ENCODE measurements at regions not wholly inside any gene's neighbourhood (a gene's known extent, or its start where the extent isn't known, plus 50 kb on each side); places are given as distances from the start of the nearest gene placed in this dataset.

DNA sequence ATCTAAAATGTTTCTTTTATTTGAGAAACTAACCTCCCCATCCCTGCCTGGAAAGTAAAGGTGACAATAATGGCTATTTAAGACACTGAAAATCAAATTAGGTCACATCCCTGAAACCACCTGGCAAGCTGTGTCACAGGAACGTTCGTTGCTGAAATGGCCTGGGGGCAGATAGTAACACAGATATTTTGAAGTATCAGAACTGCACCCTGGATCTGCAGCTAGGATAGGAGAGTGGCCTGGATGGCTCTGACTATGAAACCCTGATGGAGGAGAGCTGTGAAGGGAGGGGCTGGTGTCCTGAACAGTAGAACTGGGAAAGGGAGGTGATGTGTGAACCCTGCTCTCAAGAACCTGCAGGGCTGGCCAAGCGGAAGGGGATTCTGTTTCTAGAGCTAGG is 648.3 kb upstream of the CFAP20DC start:
- 72% methylated on average over 3 of the region's 3 CpGs for WGBS

GRCh38 chr3:59696783-59697182 is 647.0 kb upstream of the CFAP20DC start:
- H3K4me3 ChIP-seq (ENCODE audit: low read depth, low read length), result no peak overlapping the region

More for the DNA sequence above, 648.3 kb upstream of the CFAP20DC start:
- no peaks in the 10 kb centered on the region for H3K4me1 ChIP-seq (ENCODE audit: insufficient read depth)
- DNase-seq (ENCODE audit: extremely low spot score), result no peak
- H3K4me3 ChIP-seq (ENCODE audit: low read depth, low read length), result no peak overlapping the region
- no peaks in the 10 kb centered on the region for H3K36me3 ChIP-seq (ENCODE audit: insufficient read depth)
- no peak overlapping the region for H3K27ac ChIP-seq (ENCODE audit: low read depth)

GRCh38 chr3:59695860-59696259 is 646.0 kb upstream of the CFAP20DC start:
- Histone ChIP-seq H3K4me3 (ENCODE audit: low read depth, low read length) (no peak overlapping the region), H3K36me3 (ENCODE audit: insufficient read depth) (no peaks in the 10 kb centered on the region), H3K4me1 (ENCODE audit: insufficient read depth) (no peaks in the 10 kb centered on the region), H3K27ac (ENCODE audit: low read depth) (no peak overlapping the region)
- 71% methylated on average over 4 of the region's 4 CpGs for WGBS
- no peak for DNase-seq (ENCODE audit: extremely low spot score)

More at GRCh38 chr3:59696783-59697182, 647.0 kb upstream of the CFAP20DC start:
- no peak for DNase-seq (ENCODE audit: extremely low spot score)
- H3K36me3 ChIP-seq (ENCODE audit: insufficient read depth), result no peaks in the 10 kb centered on the region
- H3K27ac ChIP-seq (ENCODE audit: low read depth), result no peak overlapping the region
- no peaks in the 10 kb centered on the region for H3K4me1 ChIP-seq (ENCODE audit: insufficient read depth)

GRCh38 chr3:59692117-59692516 is 642.3 kb upstream of the CFAP20DC start:
- WGBS, result 58% methylated on average over 3 of the region's 3 CpGs
- no peak for DNase-seq (ENCODE audit: extremely low spot score)
- H3K36me3 ChIP-seq (ENCODE audit: insufficient read depth), result no peaks in the 10 kb centered on the region
- H3K4me3 ChIP-seq (ENCODE audit: low read depth, low read length), result no peak overlapping the region
- no peaks in the 10 kb centered on the region for H3K4me1 ChIP-seq (ENCODE audit: insufficient read depth)
- no peak overlapping the region for H3K27ac ChIP-seq (ENCODE audit: low read depth)

DNA sequence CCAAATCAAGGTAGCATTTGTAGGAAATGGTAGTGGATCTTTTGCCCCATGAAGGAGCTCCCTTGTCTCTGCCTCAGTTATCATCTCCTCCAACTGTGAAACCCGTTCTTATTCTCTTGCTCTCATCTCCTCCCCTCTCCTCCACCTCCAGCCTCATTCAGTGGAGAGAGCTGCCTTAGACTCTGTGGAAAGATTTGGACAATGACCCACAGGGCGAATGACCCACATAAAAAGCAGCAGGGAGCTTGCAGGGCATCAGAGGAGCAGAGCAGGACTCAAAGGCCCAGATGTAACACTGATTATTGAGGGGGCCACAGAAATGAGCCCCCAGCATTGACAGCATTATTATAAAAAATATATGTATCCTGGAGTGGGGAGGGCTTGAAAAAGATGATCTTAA is 641.1 kb upstream of the CFAP20DC start:
- no peaks in the 10 kb centered on the region for H3K4me1 ChIP-seq (ENCODE audit: insufficient read depth)
- DNase-seq (ENCODE audit: extremely low spot score), result no peak
- H3K36me3 ChIP-seq (ENCODE audit: insufficient read depth), result no peaks in the 10 kb centered on the region
- no peak overlapping the region for H3K4me3 ChIP-seq (ENCODE audit: low read depth, low read length)
- whole genome bisulfite sequencing, result 84% methylated on average over 2 of the region's 2 CpGs
- H3K27ac ChIP-seq (ENCODE audit: low read depth), result no peak overlapping the region

GRCh38 chr3:59688636-59689035 is 638.8 kb upstream of the CFAP20DC start:
- Histone ChIP-seq H3K4me3 (ENCODE audit: low read depth, low read length) (no peak overlapping the region), H3K27ac (ENCODE audit: low read depth) (no peak overlapping the region), H3K4me1 (ENCODE audit: insufficient read depth) (no peaks in the 10 kb centered on the region), H3K36me3 (ENCODE audit: insufficient read depth) (no peaks in the 10 kb centered on the region)
- no peak for DNase-seq (ENCODE audit: extremely low spot score)
- 51% methylated on average over 2 of the region's 2 CpGs for WGBS

GRCh38 chr3:59685432-59685831 is 635.6 kb upstream of the CFAP20DC start:
- Histone ChIP-seq H3K4me3 (ENCODE audit: low read depth, low read length) (no peak overlapping the region), H3K36me3 (ENCODE audit: insufficient read depth) (no peaks in the 10 kb centered on the region), H3K27ac (ENCODE audit: low read depth) (no peak overlapping the region), H3K4me1 (ENCODE audit: insufficient read depth) (no peaks in the 10 kb centered on the region)
- 95% methylated on average over 3 of the region's 3 CpGs for WGBS
- no peak for DNase-seq (ENCODE audit: extremely low spot score)

DNA sequence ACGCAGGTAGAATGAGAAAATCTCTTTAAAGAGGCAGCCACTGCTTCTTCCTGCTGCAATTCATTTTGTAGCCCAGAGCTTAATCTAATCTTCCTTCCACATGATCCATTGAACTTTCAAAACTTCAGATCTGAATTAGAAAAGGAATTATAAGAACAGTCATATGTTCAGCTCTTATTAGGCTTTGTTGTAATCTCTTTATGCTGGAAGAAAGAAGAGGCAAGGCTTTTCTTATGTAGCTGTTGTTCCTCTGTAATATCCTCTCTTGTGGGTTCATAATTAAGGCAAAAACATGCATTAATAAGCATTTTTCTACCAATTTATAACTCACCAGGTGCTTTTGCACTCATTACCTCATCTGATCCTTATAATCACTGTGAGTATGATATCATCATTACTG is 634.9 kb upstream of the CFAP20DC start:
- H3K36me3 ChIP-seq (ENCODE audit: insufficient read depth), result no peaks in the 10 kb centered on the region
- WGBS, result 81% methylated on average over 1 of the region's 1 CpG
- no peaks in the 10 kb centered on the region for H3K4me1 ChIP-seq (ENCODE audit: insufficient read depth)
- DNase-seq (ENCODE audit: extremely low spot score), result no peak
- H3K27ac ChIP-seq (ENCODE audit: low read depth), result no peak overlapping the region
- H3K4me3 ChIP-seq (ENCODE audit: low read depth, low read length), result no peak overlapping the region

GRCh38 chr3:59680919-59681318 is 631.1 kb upstream of the CFAP20DC start:
- no peak for DNase-seq (ENCODE audit: extremely low spot score)
- no peaks in the 10 kb centered on the region for H3K36me3 ChIP-seq (ENCODE audit: insufficient read depth)
- no peak overlapping the region for H3K27ac ChIP-seq (ENCODE audit: low read depth)
- H3K4me1 ChIP-seq (ENCODE audit: insufficient read depth), result no peaks in the 10 kb centered on the region
- WGBS, result 94% methylated on average over 6 of the region's 6 CpGs
- no peak overlapping the region for H3K4me3 ChIP-seq (ENCODE audit: low read depth, low read length)

DNA sequence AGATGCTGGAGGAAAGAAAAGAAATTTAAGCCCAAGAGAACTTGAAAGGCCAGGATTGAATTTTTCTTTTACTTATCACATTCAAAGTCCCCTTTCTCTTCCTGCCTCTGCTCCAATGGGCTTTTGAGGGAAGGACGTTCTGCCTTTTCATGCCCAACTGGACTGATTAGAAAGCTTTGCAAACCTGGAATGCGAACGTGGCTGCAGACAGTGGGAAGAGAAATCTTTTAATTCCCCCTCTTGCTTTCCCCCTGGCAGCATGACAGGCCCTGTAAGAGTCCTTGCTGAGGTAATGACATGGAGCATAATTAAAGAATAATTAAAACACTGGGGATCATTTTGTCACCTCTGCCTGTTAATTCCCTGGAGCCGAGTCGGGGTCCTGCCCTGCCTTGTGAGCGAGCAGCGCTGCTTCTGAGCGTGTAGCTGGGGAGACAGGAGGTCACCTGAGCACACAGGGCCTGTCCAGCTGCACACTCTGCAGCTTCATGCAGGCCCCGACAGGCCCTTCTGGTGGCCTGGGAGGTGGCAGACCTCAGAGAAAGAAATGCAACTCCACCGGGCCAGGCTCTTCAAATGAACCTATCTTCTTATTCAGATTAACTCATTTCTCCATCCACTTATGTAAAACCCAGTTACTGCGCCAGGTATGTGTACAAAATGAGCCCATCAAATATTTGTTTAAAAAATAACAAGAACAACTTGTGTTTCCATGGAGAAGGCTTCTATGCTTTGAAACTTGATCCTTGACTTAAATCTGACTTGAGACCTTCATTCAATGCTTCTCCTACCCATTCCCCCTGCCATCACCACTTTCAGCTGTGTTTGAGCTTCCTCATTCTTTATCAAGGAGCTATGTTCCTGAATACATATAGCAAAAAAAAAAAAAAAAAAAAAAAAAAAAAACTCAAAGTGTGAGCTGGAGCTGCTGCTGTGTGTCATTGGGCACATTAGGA is 628.2 kb upstream of the CFAP20DC start:
- 74% methylated on average over 11 of the region's 11 CpGs for WGBS
- Histone ChIP-seq H3K4me3 (ENCODE audit: low read depth, low read length) (no peak overlapping the region), H3K27ac (ENCODE audit: low read depth) (peak overlapping the region; percentile 39), H3K36me3 (ENCODE audit: insufficient read depth) (no peaks in the 10 kb centered on the region), H3K4me1 (ENCODE audit: insufficient read depth) (no peaks in the 10 kb centered on the region)
- no peak for DNase-seq (ENCODE audit: extremely low spot score)

DNA sequence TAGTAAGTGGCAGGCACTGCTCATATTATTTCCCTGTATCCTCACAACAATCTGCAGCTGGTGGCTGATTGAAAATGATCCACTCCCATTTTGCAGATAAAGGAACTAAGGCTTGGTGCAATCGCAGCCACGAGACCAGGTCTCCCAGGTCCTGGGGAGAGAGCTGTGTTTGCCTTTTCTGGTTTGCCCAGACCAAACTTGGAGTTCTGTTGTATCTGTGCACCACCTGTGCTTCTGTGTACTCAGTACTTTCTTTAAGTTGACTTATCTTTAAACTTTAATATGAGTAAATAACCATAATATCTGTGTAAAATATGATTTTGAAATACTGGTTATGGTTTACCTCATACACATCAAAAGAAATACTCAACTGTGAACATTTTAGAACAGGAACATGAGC is 625.7 kb upstream of the CFAP20DC start:
- DNase-seq (ENCODE audit: extremely low spot score), result no peak
- 94% methylated on average over 2 of the region's 2 CpGs for WGBS
- H3K36me3 ChIP-seq (ENCODE audit: insufficient read depth), result no peaks in the 10 kb centered on the region
- H3K4me1 ChIP-seq (ENCODE audit: insufficient read depth), result no peaks in the 10 kb centered on the region
- no peak overlapping the region for H3K4me3 ChIP-seq (ENCODE audit: low read depth, low read length)
- no peak overlapping the region for H3K27ac ChIP-seq (ENCODE audit: low read depth)

- H3K4me3 ChIP-seq (ENCODE audit: low read depth, low read length), result no peak overlapping the region
- peaks cover 3% of the 10 kb centered on the region for H3K4me1 ChIP-seq (ENCODE audit: insufficient read depth)
- H3K36me3 ChIP-seq (ENCODE audit: insufficient read depth), result no peaks in the 10 kb centered on the region
- 97% methylated on average over 2 of the region's 2 CpGs for WGBS
- no peak for DNase-seq (ENCODE audit: extremely low spot score)
- H3K27ac ChIP-seq (ENCODE audit: low read depth), result no peak overlapping the region
Measured at GRCh38 chr3:59663076-59663850, 613.4 kb upstream of the CFAP20DC start.

DNA sequence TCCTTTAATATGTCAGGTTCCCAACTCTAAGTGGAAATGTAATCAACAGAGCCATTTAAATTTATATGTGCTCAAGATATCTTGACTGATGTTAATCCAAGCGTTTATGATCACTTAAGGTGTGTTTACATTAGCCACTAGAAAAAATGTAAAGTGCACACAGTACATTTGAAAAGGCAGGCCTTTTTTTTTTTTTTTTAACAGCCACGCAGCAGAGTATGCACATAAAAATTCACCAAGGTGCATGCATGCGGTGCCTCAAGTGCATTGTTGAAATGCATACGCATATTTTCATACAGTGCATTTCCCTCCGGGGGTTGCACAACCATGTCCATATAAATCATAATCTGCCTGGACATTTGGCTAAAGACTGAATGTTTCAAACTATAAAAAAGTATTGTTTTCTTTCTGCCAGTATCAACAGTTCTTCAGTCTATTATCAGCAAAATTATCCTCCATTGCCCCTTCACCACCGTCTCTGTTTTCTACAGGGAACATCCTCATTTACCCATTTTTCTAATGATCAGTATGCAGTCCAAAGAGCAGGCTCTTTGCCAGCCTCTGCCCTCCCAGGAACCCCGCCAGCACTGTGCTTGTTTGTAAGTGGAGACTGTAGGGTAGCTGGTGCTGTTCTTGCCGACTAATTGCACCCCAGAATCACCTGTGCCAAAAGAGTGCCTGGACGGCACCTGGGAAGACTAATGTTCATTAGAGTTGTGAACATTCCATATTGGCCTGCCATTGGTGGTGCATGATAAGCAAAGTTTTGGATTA is 611.2 kb upstream of the CFAP20DC start:
- DNase-seq (ENCODE audit: extremely low spot score), result no peak
- Histone ChIP-seq H3K27ac (ENCODE audit: low read depth) (no peak overlapping the region), H3K4me1 (ENCODE audit: insufficient read depth) (peaks cover 3% of the 10 kb centered on the region), H3K4me3 (ENCODE audit: low read depth, low read length) (no peak overlapping the region), H3K36me3 (ENCODE audit: insufficient read depth) (no peaks in the 10 kb centered on the region)
- WGBS, result 40% methylated on average over 9 of the region's 9 CpGs

Data from urinary bladder (tissue), 3 donors.